GM12878 (cell line): ENCODE measurements at regions not wholly inside any gene's neighbourhood (a gene's known extent, or its start where the extent isn't known, plus 50 kb on each side); places are given as distances from the start of the nearest gene placed in this dataset.

Experiments
- ATAC-seq: fragments of 200-7000 bp; cut with Tn5 transposase; 3 replicates; pipeline ENCODE4 v1.9.1; 2020; ENCODE audit warnings: mild to moderate bottlenecking, moderate library complexity
- BruUV-seq: library from RNA; stranded (reverse); fragments of 400-500 nt; replicated peaks from 2 replicates; lab custom pipeline; 2021; lab: Mats Ljungman, UMichigan
- CTCF ChIA-PET: fragments of 300-600 bp; sonication (Branson Sonifier 250); formaldehyde crosslinking; extraction: SDS; loops from one replicate; lab custom pipeline; 2021; ENCODE audit warnings: inconsistent platforms; lab: Yijun Ruan, JAX
- POLR2A ChIA-PET: fragments of 350-600 bp; formaldehyde crosslinking; extraction: SDS; loops from one replicate; lab custom pipeline; 2021; ENCODE audit warnings: inconsistent platforms; lab: Charles Lee
- RAD21 ChIA-PET: fragments of 300-600 bp; sonication (Branson Sonifier 250); formaldehyde crosslinking; loops from one replicate; lab custom pipeline; 2023; ENCODE audit warnings: antibody characterized with exemption; ENCODE audit not compliant: unreplicated experiment; lab: Charles Lee
- SMC1A ChIA-PET: fragments of 300-600 bp; sonication (Branson Sonifier 250); formaldehyde crosslinking; loops from one replicate; lab custom pipeline; 2023; ENCODE audit not compliant: unreplicated experiment, uncharacterized antibody; lab: Charles Lee
- DNase-seq: peaks from one replicate; pipeline ENCODE4 v3.0.0-alpha.2; 2011; ENCODE audit warnings: low read depth, low spot score
- FAIRE-seq: peaks from 3 replicates; lab custom pipeline; 2011; peaks lifted over from hg19 to GRCh38; lab: Jason Lieb, UNC
- H2AFZ ChIP-seq: 2 replicates; pipeline ENCODE4 v1.6.0; 2011; ENCODE audit warnings: low read depth, low read length, control low read depth; ENCODE audit not compliant: control insufficient read depth
- H3K27ac ChIP-seq: 2 replicates; pipeline ENCODE4 v1.5.1; 2011; ENCODE audit warnings: control low read depth; ENCODE audit not compliant: control insufficient read depth, insufficient read depth
- H3K27me3 ChIP-seq, 2 experiments: replicated peaks in 1 of 2; 2 replicates each; pipeline versions ENCODE4 v1.6.0 to v1.6.1; 2011; ENCODE audit warnings: low read length in 1 of 2; ENCODE audit not compliant: control insufficient read depth in 2 of 2, insufficient read depth in 2 of 2
- H3K36me3 ChIP-seq, 2 experiments: 2 replicates each; pipeline ENCODE4 v1.5.1; 2011; ENCODE audit warnings: low read length in 1 of 2; ENCODE audit not compliant: control insufficient read depth in 2 of 2, insufficient read depth in 2 of 2
- H3K4me1 ChIP-seq: 2 replicates; pipeline ENCODE4 v1.6.1; 2011; ENCODE audit warnings: mild to moderate bottlenecking, low read length, moderate library complexity, mixed read lengths; ENCODE audit not compliant: control insufficient read depth, insufficient read depth
- H3K4me2 ChIP-seq: 2 replicates; pipeline ENCODE4 v1.6.0; 2011; ENCODE audit warnings: control low read depth; ENCODE audit not compliant: control insufficient read depth, insufficient read depth
- H3K4me3 ChIP-seq: fragments of 200-600 bp; sonication (generic); 2 replicates; pipeline ENCODE4 v1.5.1; 2016
- H3K79me2 ChIP-seq: 2 replicates; pipeline ENCODE4 v1.6.0; 2011; ENCODE audit warnings: low read length; ENCODE audit not compliant: control insufficient read depth, insufficient read depth
- H3K9ac ChIP-seq: 2 replicates; pipeline ENCODE4 v1.8.0; 2011; ENCODE audit warnings: low read length, control low read depth, mixed read lengths; ENCODE audit not compliant: control insufficient read depth, insufficient read depth
- H3K9me3 ChIP-seq: replicated peaks from 3 replicates; pipeline ENCODE4 v1.5.1; 2011; ENCODE audit warnings: mild to moderate bottlenecking, low read length; ENCODE audit not compliant: control insufficient read depth, insufficient read depth
- H4K20me1 ChIP-seq: 2 replicates; pipeline ENCODE4 v1.6.0; 2011; ENCODE audit not compliant: control insufficient read depth, insufficient read depth
- BACH1 ChIP-seq: fragments of 450-650 bp; IDR thresholded peaks from 2 replicates; pipeline ENCODE4 v1.6.1; 2017; ENCODE audit warnings: mild to moderate bottlenecking, borderline replicate concordance
- CREB1 ChIP-seq: IDR thresholded peaks from 2 replicates; pipeline ENCODE4 v1.6.1; 2012; ENCODE audit warnings: low read depth, mild to moderate bottlenecking, inconsistent platforms
- HDGF ChIP-seq: fragments of 450-650 bp; IDR thresholded peaks from 2 replicates; pipeline ENCODE4 v1.6.1; 2016; ENCODE audit warnings: antibody characterized with exemption
- LARP7 ChIP-seq: fragments of 450-650 bp; IDR thresholded peaks from 2 replicates; pipeline ENCODE4 v1.6.1; 2017; ENCODE audit warnings: mild to moderate bottlenecking
- MYC ChIP-seq: IDR thresholded peaks from 2 replicates; pipeline ENCODE4 v1.6.1; 2011; ENCODE audit warnings: mild to moderate bottlenecking, low read length, moderate library complexity, inconsistent platforms; ENCODE audit not compliant: insufficient read depth, insufficient replicate concordance, insufficient read length, severe bottlenecking
- NBN ChIP-seq: fragments of 450-650 bp; IDR thresholded peaks from 2 replicates; pipeline ENCODE4 v1.6.1; 2016
- SIN3A ChIP-seq: IDR thresholded peaks from 2 replicates; pipeline ENCODE4 v1.6.1; 2012; ENCODE audit warnings: low read depth, low read length, improper control_type of control experiment
- SIX5 ChIP-seq: IDR thresholded peaks from 2 replicates; pipeline ENCODE4 v1.6.1; 2011; ENCODE audit warnings: mild to moderate bottlenecking, low read depth, low read length, moderate library complexity; ENCODE audit not compliant: severe bottlenecking
- SMAD1 ChIP-seq: fragments of 450-650 bp; IDR thresholded peaks from 2 replicates; pipeline ENCODE4 v1.6.1; 2018; ENCODE audit warnings: mild to moderate bottlenecking, low read depth; ENCODE audit not compliant: partially characterized antibody
- SUPT20H ChIP-seq: IDR thresholded peaks from 2 replicates; pipeline ENCODE4 v1.6.1; 2011; ENCODE audit warnings: low read depth, mild to moderate bottlenecking, low read length, moderate library complexity, borderline replicate concordance; ENCODE audit not compliant: control insufficient read depth
- TARDBP ChIP-seq: IDR thresholded peaks from 2 replicates; pipeline ENCODE4 v1.6.1; 2016; ENCODE audit warnings: borderline replicate concordance
- WRNIP1 ChIP-seq: IDR thresholded peaks from 2 replicates; pipeline ENCODE4 v1.6.1; 2011; ENCODE audit warnings: low read depth, low read length, improper control_type of control experiment, borderline replicate concordance
- ZNF274 ChIP-seq: IDR thresholded peaks from one replicate; pipeline ENCODE4 v1.8.0; 2011; ENCODE audit not compliant: insufficient read length, insufficient read depth
- WGBS: methylation state at CpG from one replicate; pipeline ENCODE4 v1.1.6; 2016; ENCODE audit warnings: low lambda C conversion rate; ENCODE audit not compliant: insufficient replicate concordance, insufficient coverage; ENCODE audit errors: missing lambda C conversion rate; 5-methylcytosine and 5-hydroxymethylcytosine counted together
- in situ Hi-C: fragments of 300-500 bp; cut with MboI; formaldehyde crosslinking; loops from 9 replicates; pipeline ENCODE4 v1.14.3; 2018; ENCODE audit warnings: mixed read lengths
- intact Hi-C: fragments of 100-400 bp; cut with micrococcal nuclease; formaldehyde crosslinking; loops from one replicate; pipeline ENCODE4 v1.14.2; 2022; ENCODE audit not compliant: unreplicated experiment
- TF ChIP-seq, protein P1 (sequence below): IDR thresholded peaks from 2 replicates; pipeline ENCODE4 v1.6.1; 2011; ENCODE audit warnings: low read depth, low read length, improper control_type of control experiment, borderline replicate concordance
- TF ChIP-seq, protein P2 (sequence below): IDR thresholded peaks from 2 replicates; pipeline ENCODE4 v1.6.1; 2011; ENCODE audit warnings: borderline replicate concordance, low read depth, mild to moderate bottlenecking, moderate library complexity, mixed read lengths, low read length; ENCODE audit not compliant: insufficient read depth; ENCODE audit errors: extremely low read length
- TF ChIP-seq, protein P3 (sequence below): IDR thresholded peaks from 2 replicates; pipeline ENCODE4 v1.6.1; 2012; ENCODE audit warnings: mild to moderate bottlenecking, low read depth, low read length

DNA sequence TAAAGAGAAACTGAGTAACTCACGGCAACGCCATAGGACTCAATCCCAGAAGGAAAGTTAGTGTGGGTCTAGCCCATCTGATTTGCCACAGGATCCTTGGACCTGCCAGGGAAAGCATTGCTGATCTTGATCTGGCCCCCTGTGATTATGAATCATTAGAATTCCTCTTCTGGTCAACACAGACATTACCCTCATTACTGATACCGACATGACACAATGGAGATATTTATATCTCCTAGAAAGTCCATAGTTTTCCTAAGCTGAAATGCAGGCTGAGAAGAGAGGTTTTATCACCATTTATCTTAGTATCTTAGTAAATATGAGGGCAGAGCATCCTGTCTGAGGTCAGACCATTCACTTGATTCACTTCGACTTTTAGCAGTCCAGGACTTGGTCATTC lies 75.5 kb upstream of the CCDC68 start (continued):
- TF ChIP-seq, protein P1, sequence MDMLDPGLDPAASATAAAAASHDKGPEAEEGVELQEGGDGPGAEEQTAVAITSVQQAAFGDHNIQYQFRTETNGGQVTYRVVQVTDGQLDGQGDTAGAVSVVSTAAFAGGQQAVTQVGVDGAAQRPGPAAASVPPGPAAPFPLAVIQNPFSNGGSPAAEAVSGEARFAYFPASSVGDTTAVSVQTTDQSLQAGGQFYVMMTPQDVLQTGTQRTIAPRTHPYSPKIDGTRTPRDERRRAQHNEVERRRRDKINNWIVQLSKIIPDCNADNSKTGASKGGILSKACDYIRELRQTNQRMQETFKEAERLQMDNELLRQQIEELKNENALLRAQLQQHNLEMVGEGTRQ = no peak
- TF ChIP-seq ZNF274 (no peak), WRNIP1 (no peak), HDGF (no peak)
- TF ChIP-seq, all 136 proteins: peak for 0

DNA sequence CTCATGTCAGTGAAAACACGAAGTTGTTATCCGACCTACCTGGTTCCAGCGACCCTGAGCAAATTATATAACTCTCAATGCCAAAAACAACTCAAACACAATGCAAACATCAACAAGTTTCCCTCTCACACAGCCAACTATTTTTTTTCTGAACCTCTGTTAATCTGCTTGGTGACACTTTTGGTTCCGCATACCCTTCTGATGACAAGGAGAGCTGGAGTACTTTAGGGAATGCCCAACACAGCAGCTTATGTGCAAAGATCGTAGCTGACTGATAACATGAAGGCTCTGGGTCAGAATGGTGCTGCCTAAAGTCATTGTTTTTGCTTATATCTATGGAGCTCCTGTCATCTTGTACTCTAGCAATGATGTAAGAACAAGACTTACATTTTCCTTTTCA lies 72.7 kb upstream of the CCDC68 start:
- ChIA-PET SMC1A (interaction anchor here (0.9 to 4.2 kb wide), 5 partner anchors 8 to 48 kb away, joined by 3 to 22 read pairs (median 4); no protein-coding TSS in a partner anchor), CTCF (interaction anchor here (0.5 to 1.2 kb wide), 3 partner anchors 23 to 61 kb away, joined by 3 to 5 read pairs (median 4); no protein-coding TSS in a partner anchor), RAD21 (interaction anchor here (0.7 kb wide), 1 partner anchor 61 kb away, joined by 3 read pairs; no protein-coding TSS in a partner anchor), POLR2A (no interaction called here)
- Histone ChIP-seq H3K9ac (no peak overlapping the region), H3K79me2 (no peaks in the 10 kb centered on the region), H4K20me1 (no peaks in the 10 kb centered on the region), H3K9me3 (no peaks in the 10 kb centered on the region), H3K4me1 (no peaks in the 10 kb centered on the region; the same call in 1 of the 2 replicates), H3K27me3 (no peaks in the 10 kb centered on the region; a peak in 1 of 4 replicates), H2AFZ (no peak overlapping the region; the same call in 1 of the 2 replicates), H3K27ac (no peak overlapping the region), H3K4me3 (no peak overlapping the region), H3K4me2 (no peak overlapping the region), H3K36me3 (no peaks in the 10 kb centered on the region)
- ATAC-seq = peak; percentile 65
- in situ Hi-C loops = no loop called here
- WGBS = 6% methylated on average over 5 of the region's 5 CpGs
- intact Hi-C loops = no loop called here
- no peak for DNase-seq
- BruUV-seq = no TSS peak
- TF ChIP-seq SUPT20H (no peak), BACH1 (no peak), CREB1 (no peak), SIX5 (no peak), SIN3A (no peak), NBN (no peak), MYC (no peak), LARP7 (no peak), TARDBP (no peak), SMAD1 (no peak)
- TF ChIP-seq, protein P2, sequence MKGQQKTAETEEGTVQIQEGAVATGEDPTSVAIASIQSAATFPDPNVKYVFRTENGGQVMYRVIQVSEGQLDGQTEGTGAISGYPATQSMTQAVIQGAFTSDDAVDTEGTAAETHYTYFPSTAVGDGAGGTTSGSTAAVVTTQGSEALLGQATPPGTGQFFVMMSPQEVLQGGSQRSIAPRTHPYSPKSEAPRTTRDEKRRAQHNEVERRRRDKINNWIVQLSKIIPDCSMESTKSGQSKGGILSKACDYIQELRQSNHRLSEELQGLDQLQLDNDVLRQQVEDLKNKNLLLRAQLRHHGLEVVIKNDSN = no peak
- TF ChIP-seq, protein P3, sequence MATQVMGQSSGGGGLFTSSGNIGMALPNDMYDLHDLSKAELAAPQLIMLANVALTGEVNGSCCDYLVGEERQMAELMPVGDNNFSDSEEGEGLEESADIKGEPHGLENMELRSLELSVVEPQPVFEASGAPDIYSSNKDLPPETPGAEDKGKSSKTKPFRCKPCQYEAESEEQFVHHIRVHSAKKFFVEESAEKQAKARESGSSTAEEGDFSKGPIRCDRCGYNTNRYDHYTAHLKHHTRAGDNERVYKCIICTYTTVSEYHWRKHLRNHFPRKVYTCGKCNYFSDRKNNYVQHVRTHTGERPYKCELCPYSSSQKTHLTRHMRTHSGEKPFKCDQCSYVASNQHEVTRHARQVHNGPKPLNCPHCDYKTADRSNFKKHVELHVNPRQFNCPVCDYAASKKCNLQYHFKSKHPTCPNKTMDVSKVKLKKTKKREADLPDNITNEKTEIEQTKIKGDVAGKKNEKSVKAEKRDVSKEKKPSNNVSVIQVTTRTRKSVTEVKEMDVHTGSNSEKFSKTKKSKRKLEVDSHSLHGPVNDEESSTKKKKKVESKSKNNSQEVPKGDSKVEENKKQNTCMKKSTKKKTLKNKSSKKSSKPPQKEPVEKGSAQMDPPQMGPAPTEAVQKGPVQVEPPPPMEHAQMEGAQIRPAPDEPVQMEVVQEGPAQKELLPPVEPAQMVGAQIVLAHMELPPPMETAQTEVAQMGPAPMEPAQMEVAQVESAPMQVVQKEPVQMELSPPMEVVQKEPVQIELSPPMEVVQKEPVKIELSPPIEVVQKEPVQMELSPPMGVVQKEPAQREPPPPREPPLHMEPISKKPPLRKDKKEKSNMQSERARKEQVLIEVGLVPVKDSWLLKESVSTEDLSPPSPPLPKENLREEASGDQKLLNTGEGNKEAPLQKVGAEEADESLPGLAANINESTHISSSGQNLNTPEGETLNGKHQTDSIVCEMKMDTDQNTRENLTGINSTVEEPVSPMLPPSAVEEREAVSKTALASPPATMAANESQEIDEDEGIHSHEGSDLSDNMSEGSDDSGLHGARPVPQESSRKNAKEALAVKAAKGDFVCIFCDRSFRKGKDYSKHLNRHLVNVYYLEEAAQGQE = no peak
- FAIRE-seq = no peak
